GM19452 (cell line): ENCODE measurements at regions not wholly inside any gene's neighbourhood (a gene's known extent, or its start where the extent isn't known, plus 50 kb on each side); places are given as distances from the start of the nearest gene placed in this dataset.
"Not testable (repeated sequence)": the region's sequence is repeated elsewhere in the genome, so short reads cannot be mapped to it uniquely, and the experiment has no call there.

Source experiments
- ATAC-seq: cut with Tn5 transposase; IDR thresholded peaks from one replicate; pipeline ENCODE4 v1.9.1; 2021; ENCODE audit not compliant: unreplicated experiment

GRCh38 chr16:59597269-59597668 lies 863.2 kb upstream of the GOT2 start:
- no peak for ATAC-seq

DNA sequence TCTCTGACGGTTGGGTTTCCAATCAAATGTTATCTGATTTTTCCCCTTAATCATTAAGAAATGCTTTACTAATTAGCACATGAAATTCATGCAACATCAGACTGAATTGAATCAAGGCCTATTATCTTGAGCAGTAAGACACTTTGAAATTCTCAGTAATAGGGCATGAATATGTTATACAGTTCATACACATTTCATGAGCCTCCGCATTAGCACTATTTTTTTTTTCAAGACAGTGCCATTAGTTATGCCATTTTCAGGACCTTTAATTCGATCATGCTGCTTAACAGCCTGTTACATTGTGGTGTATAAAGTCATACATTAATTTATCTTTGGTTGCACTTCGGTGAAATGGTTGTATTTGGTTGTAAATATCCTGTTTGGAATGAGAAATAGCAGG lies 862.6 kb upstream of the GOT2 start:
- ATAC-seq, result no peak

GRCh38 chr16:59593194-59593661 lies 859.1 kb upstream of the GOT2 start:
- no peak for ATAC-seq

DNA sequence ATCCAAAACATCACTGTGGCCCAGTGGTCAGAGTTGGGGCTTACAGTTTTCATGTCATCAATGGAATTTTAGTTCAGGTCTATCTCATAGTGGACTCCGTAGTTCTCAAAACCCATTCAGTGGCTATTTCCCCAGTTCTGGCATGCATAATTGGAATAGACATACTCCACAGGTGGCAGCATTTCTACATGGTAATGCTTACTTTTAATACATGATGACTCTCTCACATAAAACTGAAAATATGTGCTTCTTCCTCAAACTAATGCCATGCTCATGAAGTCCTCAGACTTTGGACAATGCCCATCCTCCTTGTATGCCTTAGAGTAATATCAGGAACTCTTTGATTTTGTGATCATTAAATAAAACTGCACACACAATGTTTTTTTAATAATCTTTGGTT lies 857.4 kb upstream of the GOT2 start:
- ATAC-seq, result no peak

GRCh38 chr16:59590845-59591244 lies 856.7 kb upstream of the GOT2 start:
- ATAC-seq, result no peak

- no peak for ATAC-seq
These were observed 852.2 kb upstream of the GOT2 start for GRCh38 chr16:59586331-59586730.

- no peak for ATAC-seq
These were observed 840.2 kb upstream of the GOT2 start for GRCh38 chr16:59574296-59574695.

DNA sequence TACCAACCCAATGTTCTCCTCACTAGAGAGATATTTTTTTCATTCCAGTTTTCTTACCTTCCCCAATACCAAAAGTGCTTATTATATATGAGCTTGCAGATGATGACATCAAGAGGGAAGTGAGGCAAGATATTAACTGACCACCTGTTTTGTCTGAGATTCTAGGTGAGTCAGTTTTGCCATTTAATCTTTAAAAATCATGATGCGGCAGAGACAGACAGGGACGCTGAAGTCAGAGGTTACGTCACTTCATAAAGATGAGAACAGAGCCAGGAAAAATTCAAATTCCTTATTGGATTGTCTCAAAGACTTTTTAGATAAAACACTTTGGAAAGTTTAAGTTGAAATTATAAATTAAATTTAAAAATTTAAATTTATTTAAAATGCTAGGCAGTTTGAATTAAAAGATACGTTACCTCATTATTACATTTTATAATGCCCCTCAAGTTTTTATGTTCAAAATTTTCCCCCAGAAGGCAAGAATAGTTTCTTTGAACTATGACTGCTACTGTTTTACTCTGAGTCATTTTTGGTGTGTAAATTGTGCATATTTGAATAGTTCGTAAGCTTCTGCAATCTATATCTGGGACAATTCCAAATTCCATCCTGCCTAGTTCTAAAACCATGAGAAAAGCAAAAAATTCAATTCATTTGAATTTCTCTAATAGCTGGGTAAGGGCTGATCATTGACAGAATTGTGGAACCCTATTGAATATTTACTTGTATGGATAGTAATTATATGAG lies 839.6 kb upstream of the GOT2 start:
- no peak for ATAC-seq

- no peak for ATAC-seq
These were observed 833.4 kb upstream of the GOT2 start for GRCh38 chr16:59567496-59567895.

DNA sequence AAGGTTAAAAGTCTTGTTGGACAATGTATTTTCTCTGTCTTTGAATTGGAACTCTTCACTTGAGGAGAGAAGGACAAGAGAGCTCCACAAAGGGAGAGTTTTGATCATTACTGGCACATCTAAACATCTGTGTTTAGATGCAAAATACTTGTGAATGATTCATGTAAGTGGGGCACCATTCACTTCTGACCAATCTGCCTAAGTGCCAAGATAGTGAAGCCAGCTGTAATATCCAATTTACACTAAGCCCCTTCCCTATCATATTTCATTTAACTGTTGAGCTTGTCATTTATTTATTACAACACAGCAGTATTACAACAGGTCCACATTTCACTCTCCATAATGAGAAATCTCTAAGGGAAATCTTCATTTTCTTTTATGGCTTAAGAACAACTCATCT lies 832.3 kb upstream of the GOT2 start:
- ATAC-seq, result no peak

DNA sequence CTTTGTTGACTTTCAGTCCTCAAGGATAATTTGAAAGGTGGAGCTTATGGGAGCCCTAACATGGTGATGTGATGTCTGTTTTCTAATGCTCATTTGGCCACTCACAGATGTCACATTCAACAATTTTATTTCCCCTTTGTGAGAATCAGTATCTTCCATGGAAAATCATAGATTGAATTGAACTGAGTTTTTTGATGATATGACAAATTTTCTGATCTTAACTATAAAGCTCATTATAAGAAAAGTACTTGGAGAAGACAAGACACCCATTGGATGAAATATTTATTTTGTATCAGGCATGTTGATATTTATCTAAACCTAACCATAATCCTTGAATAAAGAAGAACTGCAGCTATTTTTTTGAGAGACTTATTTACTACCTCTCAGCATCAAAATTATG lies 824.6 kb upstream of the GOT2 start:
- no peak for ATAC-seq

DNA sequence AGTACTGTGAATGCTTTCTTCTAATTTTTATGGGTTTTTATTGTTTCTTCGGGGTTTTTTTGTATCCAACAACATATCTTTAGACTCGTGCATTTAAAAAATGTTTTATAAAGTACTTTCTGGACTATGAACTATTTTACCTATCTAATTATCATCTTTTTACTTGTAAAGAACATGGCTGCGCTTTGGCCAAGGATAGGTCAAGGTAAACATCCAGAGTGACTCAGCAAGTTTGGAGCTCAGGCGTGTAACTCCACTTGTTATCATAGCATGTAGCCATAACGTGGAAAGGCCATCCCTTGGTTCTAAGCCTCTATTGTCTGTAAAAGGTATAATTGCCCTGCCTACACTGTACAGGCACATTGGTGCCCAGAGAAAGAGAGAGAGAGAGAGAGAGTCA lies 818.0 kb upstream of the GOT2 start:
- no peak for ATAC-seq

DNA sequence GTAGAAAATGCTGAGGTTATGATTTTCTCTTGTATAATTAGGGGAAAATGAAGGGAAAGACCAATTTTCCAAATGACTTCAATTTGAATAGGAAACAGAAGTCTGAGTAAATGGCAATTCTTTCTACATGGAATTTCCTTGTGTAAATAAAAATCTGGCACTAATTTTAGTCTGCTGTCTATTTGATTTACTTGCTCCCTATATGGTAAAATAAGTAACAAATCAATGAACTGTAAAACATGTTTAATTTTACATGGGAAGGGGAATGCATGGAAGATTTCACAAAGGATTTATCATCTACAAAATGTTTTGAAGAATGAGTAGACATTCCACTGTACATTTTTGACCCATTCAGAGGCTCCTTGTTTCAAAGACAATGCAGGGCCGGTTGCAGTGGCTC lies 811.6 kb upstream of the GOT2 start:
- ATAC-seq, result no peak

DNA sequence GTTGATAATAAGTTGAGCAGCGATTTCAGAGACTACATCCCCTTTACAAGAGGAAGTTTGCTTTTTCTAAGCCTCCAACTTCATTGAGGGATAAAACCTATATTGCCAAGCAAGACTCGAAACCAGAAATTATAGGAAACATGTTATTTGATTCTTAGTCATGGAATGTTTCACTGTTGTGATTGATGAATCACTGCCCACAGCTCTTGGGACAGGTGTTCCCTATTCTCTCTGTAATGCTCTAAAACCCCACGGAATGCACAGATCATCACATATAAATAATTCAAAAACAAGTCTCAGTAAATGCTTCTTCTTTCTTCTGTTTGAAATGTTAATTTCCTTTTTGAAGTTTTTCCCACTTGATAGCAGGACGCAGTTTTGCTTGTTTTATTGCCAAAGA lies 809.5 kb upstream of the GOT2 start:
- ATAC-seq, result no peak

DNA sequence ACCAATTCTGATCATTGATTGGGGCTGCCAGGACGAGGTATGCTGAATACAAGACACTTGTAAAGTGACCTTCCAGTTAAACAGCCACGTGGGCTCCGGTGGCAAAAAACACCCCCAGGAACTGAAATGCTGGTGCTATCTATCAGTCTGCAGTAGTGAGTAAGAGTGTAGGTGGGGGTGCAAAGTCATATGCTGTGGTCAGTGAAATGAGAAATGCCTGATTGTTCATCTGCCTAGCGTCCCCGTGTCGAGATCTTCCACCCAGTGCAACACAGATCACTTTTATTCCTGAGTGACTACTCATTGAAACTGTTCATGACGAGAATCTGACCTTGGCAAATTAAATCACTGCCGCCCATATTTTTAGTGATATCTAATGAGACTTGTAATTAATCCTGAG lies 806.5 kb upstream of the GOT2 start:
- no peak for ATAC-seq

GRCh38 chr16:59535298-59535697 lies 801.2 kb upstream of the GOT2 start:
- ATAC-seq, result no peak

DNA sequence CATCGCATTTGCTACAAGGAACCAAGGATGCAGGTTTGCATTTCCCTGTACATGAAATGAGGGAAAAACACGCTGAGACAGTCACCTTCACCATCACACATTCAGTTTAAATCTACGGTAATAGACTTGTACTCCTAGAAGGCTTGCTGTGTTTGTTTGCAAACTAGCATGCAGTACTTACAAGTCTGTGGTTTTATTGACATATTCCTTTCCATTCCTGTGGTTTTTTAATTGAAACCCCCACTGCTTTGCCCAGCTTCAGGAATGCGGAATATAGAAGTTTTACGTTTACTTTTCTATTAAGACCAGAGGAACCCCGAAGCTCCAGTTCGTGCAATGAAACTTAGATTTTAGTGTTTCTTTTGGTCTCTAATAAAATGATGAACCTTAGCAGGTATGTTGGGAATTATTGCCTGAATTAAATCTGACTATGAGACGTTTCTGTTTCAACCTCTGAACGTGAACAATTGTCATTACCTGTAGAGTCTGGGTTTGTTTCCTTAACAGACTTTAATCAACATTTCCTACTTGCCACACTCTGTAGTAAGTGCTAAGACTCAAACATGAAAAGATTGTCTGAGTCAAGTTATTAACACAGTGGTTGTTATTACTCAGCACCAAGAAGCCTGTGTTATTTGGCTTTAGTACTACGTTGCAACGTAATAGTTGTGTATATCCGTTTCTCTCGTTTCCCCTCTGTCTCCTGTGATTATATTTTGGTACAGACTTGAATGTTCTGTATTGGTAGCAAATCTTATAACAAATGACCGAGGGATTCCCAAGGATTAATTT lies 793.3 kb upstream of the GOT2 start:
- no peak for ATAC-seq

DNA sequence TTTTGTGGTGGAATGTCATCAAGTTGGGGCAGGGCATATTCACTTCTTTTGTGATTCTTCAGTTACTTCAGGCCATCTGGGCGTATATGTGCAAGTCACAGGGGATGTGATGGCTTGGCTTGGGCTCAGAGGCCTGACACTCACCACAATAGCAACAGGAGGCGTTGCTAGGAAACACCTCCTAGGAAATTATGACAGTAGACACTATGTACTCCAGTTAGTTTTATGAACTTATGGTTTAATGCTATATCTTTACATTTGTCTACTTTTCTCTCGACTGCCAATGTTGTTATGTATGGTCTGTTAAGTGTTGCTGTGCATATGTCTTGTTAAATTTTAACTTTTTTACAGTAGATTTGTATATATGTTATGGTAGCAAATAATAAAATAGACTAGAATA lies 788.7 kb upstream of the GOT2 start:
- ATAC-seq, result no peak

DNA sequence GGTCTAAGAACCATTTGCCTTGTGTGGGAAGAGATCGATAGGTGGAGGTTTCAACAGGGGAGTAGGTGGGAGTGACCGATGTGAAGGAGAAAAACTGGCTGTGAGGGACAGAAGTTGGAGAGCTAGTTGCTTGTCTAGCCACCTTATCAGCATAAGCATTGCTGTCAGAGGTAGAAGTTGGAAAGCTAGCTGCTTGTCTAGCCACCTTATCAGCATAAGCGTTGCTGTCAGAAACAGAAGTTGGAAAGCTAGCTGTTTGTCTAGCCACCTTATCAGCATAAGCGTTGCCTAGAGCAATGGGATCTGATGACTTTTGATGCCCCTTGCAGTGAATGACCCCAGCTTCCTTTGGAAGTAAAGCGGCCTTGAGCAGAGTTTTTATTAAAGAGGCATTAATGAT lies 784.6 kb upstream of the GOT2 start:
- not testable (repeated sequence) for ATAC-seq

GRCh38 chr16:59514651-59515050 lies 780.5 kb upstream of the GOT2 start:
- no peak for ATAC-seq

GRCh38 chr16:59510008-59510424 lies 775.9 kb upstream of the GOT2 start:
- ATAC-seq, result no peak

GRCh38 chr16:59500601-59501000 lies 766.5 kb upstream of the GOT2 start:
- no peak for ATAC-seq
